DND-41 (cell line): ENCODE measurements at regions not wholly inside any gene's neighbourhood (a gene's known extent, or its start where the extent isn't known, plus 50 kb on each side); places are given as distances from the start of the nearest gene placed in this dataset.

Experiments used
- EZH2 ChIP-seq: IDR thresholded peaks from 3 replicates; pipeline ENCODE4 v1.6.1; 2012; ENCODE audit warnings: borderline replicate concordance, low read depth, mild to moderate bottlenecking, moderate library complexity, low read length, inconsistent platforms; ENCODE audit not compliant: severe bottlenecking
- TF ChIP-seq, protein P1 (sequence below): IDR thresholded peaks from 2 replicates; pipeline ENCODE4 v1.5.1; 2012; ENCODE audit warnings: borderline replicate concordance, low read length, moderate library complexity, mild to moderate bottlenecking; ENCODE audit not compliant: poor library complexity, severe bottlenecking; ENCODE audit errors: extremely low read depth

DNA sequence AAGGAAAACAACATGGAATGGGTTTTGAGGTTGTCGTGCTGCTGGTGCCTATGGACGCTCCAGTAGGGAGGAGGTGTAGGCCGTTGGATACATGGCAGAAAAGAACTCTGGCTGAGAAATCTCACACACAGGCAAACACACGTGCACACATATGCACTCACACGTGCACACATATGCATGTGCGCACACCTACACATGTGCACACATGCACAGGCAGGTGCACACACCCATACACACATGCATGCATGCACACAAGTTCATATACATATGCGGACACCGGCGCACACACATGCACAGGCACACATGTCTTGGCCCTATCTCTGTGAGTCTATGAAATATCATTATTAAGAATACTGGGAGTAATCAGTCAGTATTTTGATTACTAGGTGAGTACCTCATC, 150.4 kb downstream of the LRRC30 start:
- TF ChIP-seq, protein P1, sequence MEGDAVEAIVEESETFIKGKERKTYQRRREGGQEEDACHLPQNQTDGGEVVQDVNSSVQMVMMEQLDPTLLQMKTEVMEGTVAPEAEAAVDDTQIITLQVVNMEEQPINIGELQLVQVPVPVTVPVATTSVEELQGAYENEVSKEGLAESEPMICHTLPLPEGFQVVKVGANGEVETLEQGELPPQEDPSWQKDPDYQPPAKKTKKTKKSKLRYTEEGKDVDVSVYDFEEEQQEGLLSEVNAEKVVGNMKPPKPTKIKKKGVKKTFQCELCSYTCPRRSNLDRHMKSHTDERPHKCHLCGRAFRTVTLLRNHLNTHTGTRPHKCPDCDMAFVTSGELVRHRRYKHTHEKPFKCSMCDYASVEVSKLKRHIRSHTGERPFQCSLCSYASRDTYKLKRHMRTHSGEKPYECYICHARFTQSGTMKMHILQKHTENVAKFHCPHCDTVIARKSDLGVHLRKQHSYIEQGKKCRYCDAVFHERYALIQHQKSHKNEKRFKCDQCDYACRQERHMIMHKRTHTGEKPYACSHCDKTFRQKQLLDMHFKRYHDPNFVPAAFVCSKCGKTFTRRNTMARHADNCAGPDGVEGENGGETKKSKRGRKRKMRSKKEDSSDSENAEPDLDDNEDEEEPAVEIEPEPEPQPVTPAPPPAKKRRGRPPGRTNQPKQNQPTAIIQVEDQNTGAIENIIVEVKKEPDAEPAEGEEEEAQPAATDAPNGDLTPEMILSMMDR: no peak
- no peak for TF ChIP-seq EZH2
